Endothelial cell of umbilical vein (primary cell): ENCODE measurements at regions not wholly inside any gene's neighbourhood (a gene's known extent, or its start where the extent isn't known, plus 50 kb on each side); places are given as distances from the start of the nearest gene placed in this dataset.

Experiments
- BruUV-seq: library from RNA; stranded (reverse); fragments of 400-500 nt; replicated peaks from 2 replicates; lab custom pipeline; 2021; lab: Mats Ljungman, UMichigan
- CTCF ChIA-PET: fragments of 300-600, 350-600 bp; sonication (Branson Sonifier 250); formaldehyde crosslinking; loops from one replicate; lab custom pipeline; 2021; ENCODE audit warnings: antibody characterized with exemption, inconsistent platforms; lab: Charles Lee
- POLR2A ChIA-PET: fragments of 300-600, 350-600 bp; sonication (Branson Sonifier 250); formaldehyde crosslinking; loops from one replicate; lab custom pipeline; 2021; ENCODE audit warnings: antibody characterized with exemption, inconsistent platforms; lab: Charles Lee
- DNase-seq: peaks from one replicate; pipeline ENCODE4 v3.0.0-alpha.2; 2011; ENCODE audit warnings: low read depth, low spot score
- FAIRE-seq: peaks from 2 replicates; lab custom pipeline; 2011; peaks lifted over from hg19 to GRCh38; lab: Jason Lieb, UNC
- H2AFZ ChIP-seq: 2 replicates; pipeline ENCODE4 v1.6.0; 2012; ENCODE audit warnings: low read depth, low read length, control low read depth, inconsistent platforms
- H3K27ac ChIP-seq: 2 replicates; pipeline ENCODE4 v1.5.1; 2011; ENCODE audit warnings: low read depth, mild to moderate bottlenecking, control low read depth, low read length, moderate library complexity; ENCODE audit not compliant: insufficient read depth
- H3K27me3 ChIP-seq, 2 experiments: 2 replicates each; pipeline versions ENCODE4 v1.6.0 to v1.6.1; 2011; ENCODE audit warnings: low read length in 2 of 2, mixed read lengths in 1 of 2; ENCODE audit not compliant: control insufficient read depth in 2 of 2, insufficient read depth in 2 of 2
- H3K36me3 ChIP-seq, 2 experiments: 2 replicates in 1 of 2; 3 replicates in 1 of 2; pipeline ENCODE4 v1.5.1; 2011; ENCODE audit warnings: low read length in 2 of 2, mild to moderate bottlenecking in 1 of 2, moderate library complexity in 1 of 2; ENCODE audit not compliant: control insufficient read depth in 2 of 2, insufficient read depth in 2 of 2; ENCODE audit errors: extremely low read depth in 1 of 2
- H3K4me1 ChIP-seq: 3 replicates; pipeline ENCODE4 v1.5.1; 2011; ENCODE audit warnings: mild to moderate bottlenecking, low read length; ENCODE audit not compliant: control insufficient read depth, insufficient read depth; ENCODE audit errors: extremely low read depth
- H3K4me2 ChIP-seq: 2 replicates; pipeline ENCODE4 v1.6.1; 2011; ENCODE audit warnings: low read length, control low read depth, mixed read lengths; ENCODE audit not compliant: insufficient read depth
- H3K4me3 ChIP-seq, 3 experiments: fragments of 200-600 bp in 1 of 3; sonication (generic), shearing (Covaris generic) in 1 of 3; replicated peaks in 1 of 3; 2 replicates each; pipeline ENCODE4 v1.5.1; 2011 to 2016; ENCODE audit warnings: control low read depth in 3 of 3, low read length in 3 of 3, mild to moderate bottlenecking in 2 of 3, inconsistent platforms in 1 of 3, low read depth in 1 of 3, moderate library complexity in 1 of 3; ENCODE audit not compliant: insufficient read depth in 1 of 3
- H3K79me2 ChIP-seq: 2 replicates; pipeline ENCODE4 v1.6.0; 2012; ENCODE audit warnings: low read length, inconsistent platforms; ENCODE audit not compliant: control insufficient read depth, insufficient read depth
- H3K9ac ChIP-seq: replicated peaks from 2 replicates; pipeline ENCODE3; 2011; ENCODE audit warnings: low read length, control low read depth; ENCODE audit not compliant: insufficient read depth; ENCODE audit errors: extremely low read depth
- H3K9me1 ChIP-seq: replicated peaks from 3 replicates; pipeline ENCODE4 v1.6.0; 2011; ENCODE audit warnings: mild to moderate bottlenecking, low read length; ENCODE audit not compliant: control insufficient read depth, insufficient read depth; ENCODE audit errors: extremely low read depth
- H3K9me3 ChIP-seq: replicated peaks from 2 replicates; pipeline ENCODE4 v1.5.1; 2012; ENCODE audit warnings: low read length, inconsistent platforms; ENCODE audit not compliant: control insufficient read depth, insufficient read depth
- H4K20me1 ChIP-seq: replicated peaks from 2 replicates; pipeline ENCODE3; 2011; ENCODE audit warnings: mild to moderate bottlenecking, low read length; ENCODE audit not compliant: control insufficient read depth, insufficient read depth; ENCODE audit errors: extremely low read depth
- CTCF ChIP-seq, 2 donors: IDR thresholded peaks; 1 replicate in 1 of 2; 2 replicates in 1 of 2; pipeline ENCODE4 v1.5.1; 2011; ENCODE audit warnings: low read length in 2 of 2, mild to moderate bottlenecking in 2 of 2, moderate library complexity in 2 of 2, control low read depth in 1 of 2, inconsistent platforms in 1 of 2, low read depth in 1 of 2; ENCODE audit not compliant: insufficient read depth in 1 of 2; ENCODE audit errors: extremely low read depth in 1 of 2
- EZH2 ChIP-seq: IDR thresholded peaks from 2 replicates; pipeline ENCODE4 v1.6.1; 2012; ENCODE audit warnings: borderline replicate concordance, low read depth, mild to moderate bottlenecking, moderate library complexity, low read length, inconsistent platforms; ENCODE audit not compliant: severe bottlenecking
- FOS ChIP-seq: IDR thresholded peaks from 2 replicates; pipeline ENCODE4 v1.6.1; 2011; ENCODE audit warnings: mild to moderate bottlenecking, low read length, moderate library complexity, borderline replicate concordance; ENCODE audit not compliant: insufficient read depth
- GATA2 ChIP-seq: IDR thresholded peaks from 2 replicates; pipeline ENCODE4 v1.7.0; 2011; ENCODE audit warnings: low read depth, mild to moderate bottlenecking, moderate library complexity, mixed read lengths, low read length; ENCODE audit not compliant: insufficient read length, insufficient read depth
- JUN ChIP-seq: IDR thresholded peaks from 2 replicates; pipeline ENCODE4 v1.6.1; 2011; ENCODE audit warnings: borderline replicate concordance, low read depth; ENCODE audit not compliant: insufficient read length, insufficient read depth
- MAX ChIP-seq: IDR thresholded peaks from 2 replicates; pipeline ENCODE4 v1.6.1; 2011; ENCODE audit not compliant: insufficient read depth, insufficient read length
- MYC ChIP-seq: IDR thresholded peaks from one replicate; pipeline ENCODE4 v1.6.1; 2011; ENCODE audit warnings: mild to moderate bottlenecking, low read depth, low read length
- POLR2A ChIP-seq: IDR thresholded peaks from 2 replicates; pipeline ENCODE4 v1.6.1; 2012; ENCODE audit warnings: low read depth, mild to moderate bottlenecking, control low read depth, low read length
- POLR2AphosphoS5 ChIP-seq: IDR thresholded peaks from 2 replicates; pipeline ENCODE4 v1.6.1; 2012; ENCODE audit warnings: low read depth, mild to moderate bottlenecking, control low read depth, low read length, moderate library complexity; ENCODE audit not compliant: insufficient read depth
- dilution Hi-C: fragments of 300-500 bp; cut with MboI; formaldehyde crosslinking; loops from one replicate; pipeline ENCODE4 v1.15.0; 2019; ENCODE audit warnings: low sequenced_read_pairs; ENCODE audit not compliant: extremely low pct_ligation_motif_present
- intact Hi-C: fragments of 100-400 bp; cut with micrococcal nuclease; formaldehyde crosslinking; loops from one replicate; pipeline ENCODE4 v1.10.0; 2022

GRCh38 chr2:8249141-8249540 lies 432.7 kb upstream of the ID2 start:
- ChIA-PET CTCF (no interaction called here), POLR2A (no interaction called here)
- no peak for TF ChIP-seq MYC
- no peak for TF ChIP-seq EZH2
- TF ChIP-seq POLR2AphosphoS5: no peak
- TF ChIP-seq FOS: no peak
- no peak for TF ChIP-seq MAX
- TF ChIP-seq JUN: no peak
- TF ChIP-seq POLR2A: no peak
- TF ChIP-seq GATA2: no peak
- TF ChIP-seq CTCF (IDR thresholded peaks at IDR 0.05; ENCODE audit: extremely low read depth in 1 of 2, insufficient read depth in 1 of 2, low read depth in 1 of 2, low read length in 2 of 2): no peak
- no peaks in the 10 kb centered on the region for H3K79me2 ChIP-seq
- no peaks in the 10 kb centered on the region for H3K27me3 ChIP-seq
- no peak for DNase-seq
- H3K4me2 ChIP-seq: no peak overlapping the region
- no peaks in the 10 kb centered on the region for H4K20me1 ChIP-seq
- H3K27ac ChIP-seq: no peak overlapping the region
- intact Hi-C loops: no loop called here
- BruUV-seq: no TSS peak
- H3K9me1 ChIP-seq: no peaks in the 10 kb centered on the region
- H3K4me1 ChIP-seq: no peaks in the 10 kb centered on the region
- H3K9me3 ChIP-seq: no peaks in the 10 kb centered on the region
- H3K36me3 ChIP-seq: no peaks in the 10 kb centered on the region
- no peak for FAIRE-seq
- H3K4me3 ChIP-seq: no peak overlapping the region
- dilution Hi-C loops: no loop called here
- no peak overlapping the region for H3K9ac ChIP-seq
- H2AFZ ChIP-seq: no peak overlapping the region
